PC-3 (cell line): ENCODE measurements at regions not wholly inside any gene's neighbourhood (a gene's known extent, or its start where the extent isn't known, plus 50 kb on each side); places are given as distances from the start of the nearest gene placed in this dataset.

Experiments
- EZH2 ChIP-seq: fragments of 300-600 bp; sonication (generic); IDR thresholded peaks from one replicate; pipeline ENCODE4 v1.6.1; 2017; ENCODE audit warnings: antibody characterized with exemption, mild to moderate bottlenecking, low read length; ENCODE audit not compliant: unreplicated experiment
- TF ChIP-seq, protein P1 (sequence below): fragments of 300-600 bp; sonication (generic); conservative IDR thresholded peaks from 2 replicates; pipeline ENCODE4 v1.5.1; 2017; ENCODE audit warnings: antibody characterized with exemption, low read depth, mild to moderate bottlenecking, low read length

DNA sequence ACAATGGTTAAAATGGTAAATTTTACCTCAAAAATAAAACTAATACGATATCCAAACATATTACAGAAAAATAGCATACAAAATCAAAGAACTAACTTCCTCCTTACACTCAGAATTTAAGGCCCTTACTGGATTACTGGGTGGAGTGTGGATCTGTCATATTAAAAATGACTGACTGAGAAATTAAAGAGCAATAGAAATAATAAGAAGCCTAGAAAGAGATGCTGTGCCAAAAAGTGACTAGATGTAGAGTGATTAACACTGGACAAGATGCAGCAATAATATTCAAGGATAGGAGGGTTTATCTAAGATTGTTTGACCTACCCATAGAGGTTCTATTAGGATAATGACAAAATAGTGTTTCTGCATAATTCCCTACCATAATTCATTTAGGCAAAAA lies 424.3 kb downstream of the SETD4 start:
- TF ChIP-seq, protein P1, sequence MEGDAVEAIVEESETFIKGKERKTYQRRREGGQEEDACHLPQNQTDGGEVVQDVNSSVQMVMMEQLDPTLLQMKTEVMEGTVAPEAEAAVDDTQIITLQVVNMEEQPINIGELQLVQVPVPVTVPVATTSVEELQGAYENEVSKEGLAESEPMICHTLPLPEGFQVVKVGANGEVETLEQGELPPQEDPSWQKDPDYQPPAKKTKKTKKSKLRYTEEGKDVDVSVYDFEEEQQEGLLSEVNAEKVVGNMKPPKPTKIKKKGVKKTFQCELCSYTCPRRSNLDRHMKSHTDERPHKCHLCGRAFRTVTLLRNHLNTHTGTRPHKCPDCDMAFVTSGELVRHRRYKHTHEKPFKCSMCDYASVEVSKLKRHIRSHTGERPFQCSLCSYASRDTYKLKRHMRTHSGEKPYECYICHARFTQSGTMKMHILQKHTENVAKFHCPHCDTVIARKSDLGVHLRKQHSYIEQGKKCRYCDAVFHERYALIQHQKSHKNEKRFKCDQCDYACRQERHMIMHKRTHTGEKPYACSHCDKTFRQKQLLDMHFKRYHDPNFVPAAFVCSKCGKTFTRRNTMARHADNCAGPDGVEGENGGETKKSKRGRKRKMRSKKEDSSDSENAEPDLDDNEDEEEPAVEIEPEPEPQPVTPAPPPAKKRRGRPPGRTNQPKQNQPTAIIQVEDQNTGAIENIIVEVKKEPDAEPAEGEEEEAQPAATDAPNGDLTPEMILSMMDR = no peak
- no peak for TF ChIP-seq EZH2
